ENCODE measurements at regions not wholly inside any gene's neighbourhood (a gene's known extent, or its start where the extent isn't known, plus 50 kb on each side); places are given as distances from the start of the nearest gene placed in this dataset.

- H3K4me1 Mint-ChIP-seq: peaks cover 3 to 6% of the 10 kb centered on the region in 2 experiments; a peak in 2 of 4 replicates
- no peak overlapping the region for H3K27ac ChIP-seq (ENCODE audit: insufficient read length, low read depth, low read length)
- H2BK5ac ChIP-seq (ENCODE audit: insufficient read length, low read length): no peak overlapping the region
- no peaks in the 10 kb centered on the region for H3K36me3 Mint-ChIP-seq (ENCODE audit: insufficient read depth in 1 of 3, low read depth in 3 of 3)
- no peak overlapping the region for H3K4me2 ChIP-seq (ENCODE audit: insufficient read depth, insufficient read length, low read length)
- H3K27ac Mint-ChIP-seq: no peak overlapping the region
- peaks cover 4% of the 10 kb centered on the region for H3K27me3 Mint-ChIP-seq (ENCODE audit: low read depth)
- no peaks in the 10 kb centered on the region for H3K4me1 ChIP-seq (ENCODE audit: insufficient read depth, low read length)
- DNase-seq: no peak
- TF ChIP-seq CTCF (conservative IDR thresholded peaks at IDR 0.05): no peak
- H4K8ac ChIP-seq (replicated peaks; ENCODE audit: insufficient read length, low read depth, low read length): no peak overlapping the region
- H2BK15ac ChIP-seq (ENCODE audit: low read depth, low read length): no peak overlapping the region
- no peak overlapping the region for H3K9ac ChIP-seq (ENCODE audit: extremely low read depth, insufficient read length, low read length)
- no peak overlapping the region for H2BK120ac ChIP-seq (ENCODE audit: low read depth, low read length, poor library complexity, severe bottlenecking)
- no peaks in the 10 kb centered on the region for H3K79me1 ChIP-seq (ENCODE audit: insufficient read depth, low read depth, low read length, poor library complexity, severe bottlenecking)
- H3K9me3 Mint-ChIP-seq: no peaks in the 10 kb centered on the region; a peak in 1 of 5 replicates
- no peak overlapping the region for H4K91ac ChIP-seq (ENCODE audit: insufficient read length, low read depth, low read length)
- H3T11ph ChIP-seq (ENCODE audit: low read length): no peak overlapping the region
- H3K27me3 ChIP-seq (ENCODE audit: insufficient read depth, low read length): no peaks in the 10 kb centered on the region
- H3K18ac ChIP-seq (ENCODE audit: insufficient read length, low read depth, low read length): no peak overlapping the region
- no peak overlapping the region for H2AFZ ChIP-seq (ENCODE audit: low read length)
- H3K9me3 ChIP-seq (ENCODE audit: control insufficient read depth, low read depth, low read length): no peaks in the 10 kb centered on the region
- no peak overlapping the region for H3K23ac ChIP-seq (ENCODE audit: insufficient read length, low read depth, low read length)
- H3K4ac ChIP-seq (ENCODE audit: low read depth, low read length): no peak overlapping the region
- no peak overlapping the region for H3K56ac ChIP-seq (ENCODE audit: insufficient read length, low read depth, low read length)
- H3K23me2 ChIP-seq (ENCODE audit: insufficient read length, low read depth, low read length, poor library complexity, severe bottlenecking): no peaks in the 10 kb centered on the region
- H3K79me2 ChIP-seq (ENCODE audit: insufficient read depth, low read length): no peaks in the 10 kb centered on the region
- no peak overlapping the region for H2AK5ac ChIP-seq (ENCODE audit: insufficient read length, low read length)
- no peak overlapping the region for H3K14ac ChIP-seq (ENCODE audit: insufficient read depth, low read length)
- no peak overlapping the region for H2BK20ac ChIP-seq (ENCODE audit: low read depth, low read length, poor library complexity, severe bottlenecking)
- no peak overlapping the region for H4K5ac ChIP-seq (ENCODE audit: insufficient read length, low read depth, low read length)
- H4K20me1 ChIP-seq (ENCODE audit: control insufficient read depth, insufficient read depth, insufficient read length): no peaks in the 10 kb centered on the region
- H2BK12ac ChIP-seq (ENCODE audit: insufficient read length, low read depth, low read length): no peak overlapping the region
- no peak overlapping the region for H3K4me3 Mint-ChIP-seq
Measured at GRCh38 chr4:110394871-110395270, 81.1 kb upstream of the ENPEP start.

Measured in H9 (cell line).